Vagina (tissue), 2 donors: ENCODE measurements at regions not wholly inside any gene's neighbourhood (a gene's known extent, or its start where the extent isn't known, plus 50 kb on each side); places are given as distances from the start of the nearest gene placed in this dataset.

Source experiments
- DNase-seq, 2 donors: peaks; one replicate each; pipeline ENCODE4 v3.0.0-alpha.2; 2017; ENCODE audit errors: extremely low spot score in 2 of 2
- H3K27ac ChIP-seq: fragments of 200-600 bp; sonication (generic); one replicate; pipeline ENCODE4 v1.5.1; 2019
- H3K27me3 ChIP-seq: fragments of 200-600 bp; sonication (generic); one replicate; pipeline ENCODE4 v1.5.1; 2019
- H3K36me3 ChIP-seq, 2 donors: fragments of 200-600 bp; sonication (generic); one replicate each; pipeline ENCODE4 v1.5.1; 2017 to 2019
- H3K4me1 ChIP-seq: fragments of 200-600 bp; sonication (generic); one replicate; pipeline ENCODE4 v1.5.1; 2019
- H3K4me3 ChIP-seq, 2 donors: fragments of 200-600 bp; sonication (generic); 1 replicate in 1 of 2; 2 replicates in 1 of 2; pipeline ENCODE4 v1.5.1; 2016 to 2019
- H3K9me3 ChIP-seq: fragments of 200-600 bp; sonication (generic); one replicate; pipeline ENCODE4 v1.5.1; 2019
- POLR2A ChIP-seq, 2 donors: fragments of 450-650 bp; IDR thresholded peaks; one replicate each; pipeline ENCODE4 v1.6.1; 2017; ENCODE audit warnings: antibody characterized with exemption in 2 of 2, mild to moderate bottlenecking in 2 of 2, moderate library complexity in 2 of 2
- POLR2AphosphoS5 ChIP-seq, 2 donors: sonication (generic); formaldehyde crosslinking; IDR thresholded peaks; one replicate each; pipeline ENCODE4 v1.9.0; 2017; ENCODE audit warnings: antibody characterized with exemption in 2 of 2, mild to moderate bottlenecking in 2 of 2, low read depth in 1 of 2; ENCODE audit not compliant: insufficient read depth in 1 of 2
- intact Hi-C: fragments of 100-400 bp; cut with DNase I; formaldehyde crosslinking; loops from one replicate; pipeline ENCODE4 v1.15.1; 2023
- TF ChIP-seq, protein P1 (sequence below), 3 experiments: fragments of 450-650 bp in 2 of 3; fragments of 200-600 bp in 1 of 3; sonication (generic) in 1 of 3; IDR thresholded peaks; one replicate each; pipeline ENCODE4 v1.5.1; 2017 to 2019; ENCODE audit warnings: antibody characterized with exemption in 3 of 3, mild to moderate bottlenecking in 2 of 3, moderate library complexity in 2 of 3

DNA sequence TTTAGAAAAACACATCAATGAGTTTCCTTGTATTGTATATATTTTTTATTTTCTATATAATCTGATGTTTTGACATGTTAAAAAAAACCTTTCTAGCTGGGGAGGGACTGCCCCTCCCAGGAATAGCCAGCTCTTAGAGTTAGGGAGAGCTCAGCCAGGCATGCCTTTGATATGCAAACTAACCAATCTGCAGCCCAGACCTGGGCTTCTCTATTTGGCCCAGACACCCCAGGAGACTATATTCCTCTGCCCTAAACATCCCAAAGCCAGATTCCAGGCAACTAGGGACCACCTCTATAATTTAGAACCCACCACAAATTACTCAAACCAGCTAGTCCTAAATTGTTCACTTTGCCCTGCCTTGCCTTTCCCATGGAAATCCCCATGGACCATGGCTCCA is 390.9 kb upstream of the ADAMTS9 start:
- no peak overlapping the region for H3K4me3 ChIP-seq
- H3K27ac ChIP-seq = no peak overlapping the region
- TF ChIP-seq POLR2A (IDR thresholded peaks at IDR 0.05) (no peak), POLR2AphosphoS5 (IDR thresholded peaks at IDR 0.05; ENCODE audit: insufficient read depth in 1 of 2, low read depth in 1 of 2) (no peak)
- TF ChIP-seq, protein P1, sequence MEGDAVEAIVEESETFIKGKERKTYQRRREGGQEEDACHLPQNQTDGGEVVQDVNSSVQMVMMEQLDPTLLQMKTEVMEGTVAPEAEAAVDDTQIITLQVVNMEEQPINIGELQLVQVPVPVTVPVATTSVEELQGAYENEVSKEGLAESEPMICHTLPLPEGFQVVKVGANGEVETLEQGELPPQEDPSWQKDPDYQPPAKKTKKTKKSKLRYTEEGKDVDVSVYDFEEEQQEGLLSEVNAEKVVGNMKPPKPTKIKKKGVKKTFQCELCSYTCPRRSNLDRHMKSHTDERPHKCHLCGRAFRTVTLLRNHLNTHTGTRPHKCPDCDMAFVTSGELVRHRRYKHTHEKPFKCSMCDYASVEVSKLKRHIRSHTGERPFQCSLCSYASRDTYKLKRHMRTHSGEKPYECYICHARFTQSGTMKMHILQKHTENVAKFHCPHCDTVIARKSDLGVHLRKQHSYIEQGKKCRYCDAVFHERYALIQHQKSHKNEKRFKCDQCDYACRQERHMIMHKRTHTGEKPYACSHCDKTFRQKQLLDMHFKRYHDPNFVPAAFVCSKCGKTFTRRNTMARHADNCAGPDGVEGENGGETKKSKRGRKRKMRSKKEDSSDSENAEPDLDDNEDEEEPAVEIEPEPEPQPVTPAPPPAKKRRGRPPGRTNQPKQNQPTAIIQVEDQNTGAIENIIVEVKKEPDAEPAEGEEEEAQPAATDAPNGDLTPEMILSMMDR (IDR thresholded peaks at IDR 0.05) = no peak
- H3K36me3 ChIP-seq = no peaks in the 10 kb centered on the region
- intact Hi-C loops = no loop called here
- DNase-seq = no peak
- no peaks in the 10 kb centered on the region for H3K9me3 ChIP-seq
- H3K27me3 ChIP-seq = no peaks in the 10 kb centered on the region
- H3K4me1 ChIP-seq = no peaks in the 10 kb centered on the region

DNA sequence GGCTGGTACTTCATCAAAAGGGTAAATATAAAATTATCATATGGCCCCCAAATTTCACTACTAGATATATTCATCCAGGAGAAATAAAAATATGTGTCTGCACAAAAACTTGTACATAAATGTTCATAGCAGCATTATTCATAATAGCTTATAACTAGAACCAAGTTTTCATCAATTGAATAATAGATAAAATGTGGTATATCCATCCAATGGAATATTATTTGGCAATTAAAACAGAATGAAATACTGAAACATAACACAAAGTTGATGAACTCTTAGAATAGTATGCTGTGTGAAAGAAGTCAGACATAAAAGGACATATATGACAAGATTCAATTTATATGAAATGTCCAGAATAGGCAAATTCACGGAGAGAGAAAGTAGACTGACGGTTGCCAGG is 389.3 kb upstream of the ADAMTS9 start:
- no peaks in the 10 kb centered on the region for H3K9me3 ChIP-seq

DNA sequence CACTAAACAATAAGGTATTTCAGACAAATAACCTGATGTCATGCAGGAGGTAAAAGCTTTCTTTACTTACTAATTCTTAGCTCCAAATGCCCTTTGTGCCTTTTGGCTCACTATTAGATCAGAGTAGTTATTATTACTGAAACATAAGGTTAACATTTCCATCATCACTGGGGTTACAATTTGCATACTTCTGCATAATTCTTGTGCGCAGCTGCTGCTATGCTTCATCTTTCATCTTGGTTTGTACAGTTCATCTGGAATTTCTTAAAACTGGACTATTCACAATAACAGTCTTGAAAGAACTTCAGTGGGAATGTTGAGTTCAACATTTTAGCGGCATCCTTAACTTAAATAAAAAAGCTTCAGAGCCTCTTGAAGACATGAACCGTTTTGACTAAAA is 383.2 kb upstream of the ADAMTS9 start:
- Histone ChIP-seq H3K27me3 (no peaks in the 10 kb centered on the region), H3K4me3 (no peak overlapping the region), H3K9me3 (no peaks in the 10 kb centered on the region), H3K4me1 (peaks cover 16% of the 10 kb centered on the region), H3K36me3 (no peaks in the 10 kb centered on the region), H3K27ac (no peak overlapping the region)
- DNase-seq = no peak
- intact Hi-C loops = no loop called here
- TF ChIP-seq POLR2A (IDR thresholded peaks at IDR 0.05) (no peak), POLR2AphosphoS5 (IDR thresholded peaks at IDR 0.05; ENCODE audit: insufficient read depth in 1 of 2, low read depth in 1 of 2) (no peak)
- TF ChIP-seq, protein P1 (IDR thresholded peaks at IDR 0.05) = no peak

More for the DNA sequence above, 389.3 kb upstream of the ADAMTS9 start:
- Histone ChIP-seq H3K27ac (no peak overlapping the region), H3K36me3 (no peaks in the 10 kb centered on the region), H3K4me3 (no peak overlapping the region), H3K27me3 (no peaks in the 10 kb centered on the region), H3K4me1 (no peaks in the 10 kb centered on the region)
- no peak for DNase-seq
- intact Hi-C loops = no loop called here
- TF ChIP-seq POLR2A (IDR thresholded peaks at IDR 0.05) (no peak), POLR2AphosphoS5 (IDR thresholded peaks at IDR 0.05; ENCODE audit: insufficient read depth in 1 of 2, low read depth in 1 of 2) (no peak)
- TF ChIP-seq, protein P1 (IDR thresholded peaks at IDR 0.05) = no peak

DNA sequence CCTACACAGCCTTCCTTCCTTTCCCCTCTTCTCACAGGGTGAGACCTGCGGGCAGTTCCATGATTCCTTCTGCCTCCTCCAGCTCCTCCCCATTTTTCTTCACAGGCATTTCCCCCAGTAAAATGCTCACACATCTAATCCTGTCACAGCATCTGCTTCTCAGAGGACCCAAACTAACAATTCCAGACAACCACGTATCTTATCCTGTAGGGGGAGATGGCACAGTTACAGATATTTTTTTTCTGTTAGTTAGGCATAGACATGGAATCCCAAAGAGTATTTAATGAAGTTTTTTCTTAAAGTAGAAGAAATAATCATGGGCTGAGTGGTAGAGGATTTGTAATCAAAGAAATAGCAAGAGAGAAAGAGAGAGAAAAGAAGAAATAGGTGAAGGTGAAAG is 373.1 kb upstream of the ADAMTS9 start:
- Histone ChIP-seq H3K36me3 (no peaks in the 10 kb centered on the region), H3K4me3 (no peak overlapping the region), H3K27me3 (no peaks in the 10 kb centered on the region), H3K27ac (no peak overlapping the region), H3K4me1 (no peaks in the 10 kb centered on the region), H3K9me3 (no peaks in the 10 kb centered on the region)
- intact Hi-C loops = no loop called here
- DNase-seq = no peak
- no peak for TF ChIP-seq POLR2AphosphoS5 (IDR thresholded peaks at IDR 0.05; ENCODE audit: insufficient read depth in 1 of 2, low read depth in 1 of 2)
- TF ChIP-seq, protein P1 (IDR thresholded peaks at IDR 0.05) = no peak
- no peak for TF ChIP-seq POLR2A (IDR thresholded peaks at IDR 0.05)

DNA sequence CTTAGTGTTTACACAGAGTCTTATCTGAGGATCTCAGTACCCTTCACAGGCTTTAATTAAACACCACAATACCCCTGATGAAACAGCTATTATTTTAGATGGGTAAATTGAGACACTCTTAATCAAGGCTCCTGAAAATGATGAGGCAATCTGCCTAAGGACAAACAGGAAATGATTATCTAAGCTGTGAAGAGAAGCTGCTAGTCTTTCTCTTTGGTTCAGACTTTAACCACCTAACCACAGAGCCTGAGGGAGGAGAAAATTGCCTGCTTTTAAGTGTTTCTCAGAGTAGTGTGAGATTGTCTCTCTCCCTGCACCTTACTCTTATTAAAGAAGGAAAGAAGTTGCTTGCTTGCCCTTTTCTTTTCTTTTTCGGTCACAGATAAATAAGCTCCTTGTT is 364.3 kb upstream of the ADAMTS9 start:
- Histone ChIP-seq H3K36me3 (no peaks in the 10 kb centered on the region), H3K9me3 (no peaks in the 10 kb centered on the region), H3K4me1 (no peaks in the 10 kb centered on the region), H3K27me3 (no peaks in the 10 kb centered on the region), H3K27ac (no peak overlapping the region), H3K4me3 (no peak overlapping the region)
- TF ChIP-seq, protein P1 (IDR thresholded peaks at IDR 0.05) = no peak
- TF ChIP-seq POLR2AphosphoS5 (IDR thresholded peaks at IDR 0.05; ENCODE audit: insufficient read depth in 1 of 2, low read depth in 1 of 2) (no peak), POLR2A (IDR thresholded peaks at IDR 0.05) (no peak)
- no peak for DNase-seq
- intact Hi-C loops = no loop called here
